Kidney glomerular epithelial cell (primary cell): ENCODE measurements at regions not wholly inside any gene's neighbourhood (a gene's known extent, or its start where the extent isn't known, plus 50 kb on each side); places are given as distances from the start of the nearest gene placed in this dataset.
"Not testable (repeated sequence)": the region's sequence is repeated elsewhere in the genome, so short reads cannot be mapped to it uniquely, and the experiment has no call there.

Source experiments
- DNase-seq: peaks from one replicate; lab custom pipeline; 2025; lab: John Stamatoyannopoulos, UW

DNA sequence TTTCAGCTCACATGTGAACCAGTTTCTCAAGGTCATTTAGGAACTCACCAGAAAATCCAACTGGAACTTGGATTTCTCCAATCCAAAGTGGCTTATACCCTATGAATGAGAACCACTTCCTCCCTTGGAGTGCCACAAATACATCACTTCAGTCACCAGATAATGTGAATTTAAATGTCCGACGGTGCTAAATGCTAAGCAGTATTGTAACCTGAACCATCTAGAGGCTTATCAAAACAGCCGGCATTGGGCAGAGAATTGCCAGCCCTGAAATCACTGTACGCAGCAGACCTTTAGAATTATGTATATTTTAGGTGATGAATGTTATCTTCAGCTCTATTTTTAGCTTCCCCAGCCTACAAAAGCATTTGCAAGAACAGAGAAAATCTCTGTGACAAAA is 76.8 kb upstream of the COX20 start:
- DNase-seq: no peak

DNA sequence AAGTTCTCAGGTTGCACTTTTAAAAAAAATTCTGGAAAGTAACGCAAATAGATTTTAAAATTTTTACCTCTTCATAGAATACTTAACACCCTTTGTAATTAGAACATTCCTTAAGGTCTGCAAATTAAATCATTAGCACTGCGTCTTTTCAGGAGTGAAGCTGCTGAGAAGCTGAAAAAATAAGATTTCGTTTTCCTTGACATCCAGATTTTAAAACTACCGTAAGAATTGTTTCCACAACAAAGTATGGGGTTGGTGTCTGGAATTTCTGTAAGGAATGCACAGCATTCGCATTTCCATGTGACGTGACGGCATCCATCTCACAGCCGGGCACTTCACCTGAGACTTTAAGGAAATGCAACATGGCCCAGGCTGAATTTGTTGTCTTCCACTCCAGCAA is 76.3 kb upstream of the COX20 start:
- no peak for DNase-seq

DNA sequence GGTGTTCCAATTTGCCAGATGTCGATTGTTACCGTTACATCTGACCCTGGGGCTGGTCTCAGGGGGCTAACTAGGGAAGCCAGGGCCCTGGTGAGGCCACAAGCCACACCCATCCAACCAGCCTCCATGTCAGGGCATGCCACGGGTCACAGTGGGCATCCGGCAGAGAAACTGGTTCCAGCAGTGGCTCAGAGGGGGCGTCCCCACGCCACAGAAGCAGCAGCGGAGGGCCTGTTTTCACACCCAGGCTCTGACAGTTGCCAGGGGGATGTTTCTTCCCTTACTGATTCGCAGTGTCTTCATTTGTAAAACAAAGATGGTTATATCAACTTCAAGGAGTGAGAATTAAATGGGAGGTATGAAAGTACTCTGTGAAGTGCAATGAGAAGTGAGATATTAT is 75.0 kb upstream of the COX20 start:
- no peak for DNase-seq

DNA sequence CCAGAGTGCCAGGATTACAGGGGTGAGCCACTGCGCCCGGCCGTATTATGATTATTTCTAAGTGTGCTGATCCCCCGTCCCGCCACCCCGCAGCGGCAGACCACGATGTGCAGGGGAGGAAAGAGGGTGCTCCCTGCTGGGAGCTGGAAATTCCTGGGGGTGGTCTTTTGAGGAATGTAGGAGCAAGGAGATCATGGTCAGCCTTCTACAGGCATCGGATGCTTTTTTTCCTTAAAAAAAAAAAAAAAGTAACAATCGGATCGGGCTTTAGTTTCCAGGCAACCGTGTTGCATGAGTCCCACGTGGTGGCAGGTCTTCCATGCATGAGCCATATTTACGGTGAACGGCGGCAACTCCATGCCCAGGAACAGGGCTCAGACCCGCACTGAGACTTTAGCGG is 74.2 kb upstream of the COX20 start:
- DNase-seq: no peak

DNA sequence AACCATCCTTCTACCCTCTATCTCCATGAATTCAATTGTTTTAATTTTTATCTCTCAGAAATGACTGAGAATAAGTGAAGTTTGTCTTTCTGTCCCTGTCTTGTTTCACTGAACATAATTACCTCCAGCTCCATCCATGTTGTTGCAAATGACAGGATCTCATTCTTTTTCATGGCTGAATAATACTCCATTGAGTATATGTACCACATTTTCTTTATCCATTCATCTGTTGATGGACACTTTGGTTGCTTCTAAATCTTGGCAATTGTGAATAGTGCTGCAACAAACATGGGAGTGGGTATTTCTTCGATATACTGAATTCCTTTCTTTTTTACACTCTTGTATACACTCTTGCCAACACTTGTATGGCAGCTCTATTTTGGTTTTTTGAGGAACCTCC is 72.8 kb upstream of the COX20 start:
- DNase-seq: no peak

DNA sequence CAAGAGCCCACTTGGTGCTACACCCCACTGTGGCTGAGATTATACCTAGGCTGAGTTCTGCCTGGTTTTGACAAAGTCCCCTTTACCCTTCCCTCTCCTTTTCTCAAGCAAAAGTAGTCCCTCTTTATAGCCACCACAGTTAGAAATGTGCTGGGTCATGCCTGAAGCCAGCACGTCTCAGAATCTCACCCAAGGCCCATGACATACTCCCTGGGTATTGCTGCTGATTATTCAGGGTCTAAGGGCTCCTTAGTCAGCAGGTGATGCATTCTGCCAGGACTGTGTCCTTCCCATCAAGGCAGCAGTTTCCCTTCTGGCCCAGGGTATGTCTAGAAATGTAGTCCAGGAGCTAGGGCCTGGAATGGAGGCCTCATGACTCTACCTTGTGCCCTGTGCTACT is 67.3 kb upstream of the COX20 start:
- DNase-seq: no peak

DNA sequence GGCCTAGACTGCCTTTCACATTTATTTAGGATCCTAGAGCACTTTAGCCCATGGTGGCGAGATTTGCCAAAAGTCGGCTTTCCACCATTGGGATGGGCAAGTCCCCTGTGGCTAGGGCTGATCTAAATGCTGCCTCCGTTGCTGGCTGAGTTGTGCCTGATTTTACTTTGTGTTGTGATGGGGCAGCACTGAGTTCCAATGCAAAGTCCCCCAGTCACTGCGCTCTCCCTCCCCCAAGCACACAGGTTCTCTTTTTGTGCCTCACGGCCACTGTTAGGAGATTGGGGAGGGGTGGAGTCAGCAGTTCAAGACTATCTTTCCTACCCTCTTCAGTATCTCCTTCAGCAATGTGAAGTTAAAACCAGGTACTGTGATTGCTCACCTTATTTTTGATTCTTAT is 66.7 kb upstream of the COX20 start:
- DNase-seq: no peak

DNA sequence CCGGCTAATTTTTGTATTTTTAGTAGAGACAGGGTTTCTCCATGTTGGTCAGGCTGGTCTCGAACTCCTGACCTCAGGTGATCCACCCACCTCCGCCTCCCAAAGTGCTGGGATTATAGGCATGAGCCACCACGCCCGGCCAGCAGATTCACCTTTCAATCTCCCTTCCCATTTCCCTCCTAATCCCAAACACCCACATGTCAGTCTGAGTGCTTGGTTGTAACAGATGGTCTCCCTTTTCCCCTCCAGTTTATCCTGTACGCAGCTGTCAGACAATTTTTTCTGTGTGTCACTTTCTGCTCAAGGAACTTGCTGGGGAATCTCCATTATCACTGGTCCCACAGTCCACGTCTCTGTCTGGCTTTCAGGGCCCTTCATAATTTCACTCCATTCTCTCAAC is 64.9 kb upstream of the COX20 start:
- not testable (repeated sequence) for DNase-seq

DNA sequence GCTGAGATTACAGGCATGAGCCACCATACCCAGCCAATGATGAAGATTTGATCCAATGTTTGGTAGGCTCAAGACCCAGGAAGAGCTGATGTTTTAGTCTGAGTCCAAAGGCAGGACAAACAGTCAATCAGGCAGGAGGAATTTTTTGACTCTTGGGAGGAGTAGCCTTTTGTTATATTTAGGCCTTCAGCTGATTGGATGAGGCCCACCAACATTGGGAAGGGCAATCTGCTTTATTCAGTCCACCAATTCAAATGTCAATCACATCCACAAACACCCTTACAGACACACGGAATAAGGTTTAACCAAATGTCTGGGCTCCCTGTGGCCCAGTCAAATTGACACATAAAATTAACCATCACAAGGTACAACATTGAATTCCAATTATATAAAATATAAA is 61.9 kb upstream of the COX20 start:
- no peak for DNase-seq

DNA sequence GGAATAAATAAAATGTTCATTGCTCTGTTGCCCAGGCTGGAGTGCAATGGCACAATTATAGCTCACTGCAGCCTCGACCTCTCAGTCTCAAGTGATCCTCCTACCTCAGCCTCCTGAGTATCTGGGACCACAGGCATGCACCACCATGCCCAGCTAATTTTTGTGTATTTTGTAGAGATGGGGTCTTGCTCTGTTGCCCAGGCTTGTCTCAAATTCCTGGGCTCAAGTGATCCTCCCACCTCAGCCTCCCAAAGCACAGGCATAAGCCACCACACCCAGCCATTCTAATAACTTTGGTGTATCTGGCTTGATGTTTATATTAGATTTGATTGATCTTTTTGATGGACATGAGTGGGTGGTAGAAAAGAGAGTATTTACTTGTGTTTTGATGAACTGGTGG is 58.7 kb upstream of the COX20 start:
- DNase-seq: not testable (repeated sequence)

DNA sequence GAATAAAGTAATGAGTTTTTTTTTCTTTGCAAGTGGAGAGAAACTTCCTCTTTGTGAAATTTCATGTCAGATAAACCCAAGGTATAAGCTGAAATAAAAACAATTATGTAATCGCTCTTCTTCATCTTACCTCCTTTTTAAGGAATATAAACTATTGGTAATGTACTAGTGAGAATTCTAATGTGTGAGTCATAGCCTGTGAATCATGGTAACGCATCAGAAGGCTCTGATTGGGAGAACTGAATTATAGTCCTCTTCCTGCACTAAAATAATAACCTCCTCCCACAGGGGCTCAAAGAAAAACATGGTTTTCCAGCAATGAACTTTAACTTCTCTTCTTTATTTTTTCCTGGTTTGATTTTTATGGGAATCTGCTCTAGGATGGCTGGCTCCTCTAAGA is 57.1 kb upstream of the COX20 start:
- peak; percentile 97 for DNase-seq

DNA sequence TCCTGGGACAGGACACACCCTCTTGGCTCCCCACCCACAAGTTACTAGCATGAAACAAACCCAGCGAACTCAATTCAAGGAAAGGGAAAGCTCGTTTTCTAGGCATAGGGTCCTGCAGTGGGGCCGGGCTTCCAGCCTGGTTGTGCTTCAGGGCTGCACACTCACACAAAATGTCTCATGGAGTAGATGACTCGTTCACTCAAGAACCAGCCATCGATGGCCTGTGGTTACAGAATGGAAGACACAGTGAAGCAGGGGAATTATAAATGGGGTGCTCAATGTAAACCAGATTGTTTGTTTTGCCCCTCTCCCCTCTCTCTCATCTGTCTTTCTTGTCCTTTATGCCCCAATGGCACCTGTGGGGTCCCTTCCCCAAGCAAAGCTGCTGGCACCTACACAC is 56.0 kb upstream of the COX20 start:
- DNase-seq: peak; percentile 33

DNA sequence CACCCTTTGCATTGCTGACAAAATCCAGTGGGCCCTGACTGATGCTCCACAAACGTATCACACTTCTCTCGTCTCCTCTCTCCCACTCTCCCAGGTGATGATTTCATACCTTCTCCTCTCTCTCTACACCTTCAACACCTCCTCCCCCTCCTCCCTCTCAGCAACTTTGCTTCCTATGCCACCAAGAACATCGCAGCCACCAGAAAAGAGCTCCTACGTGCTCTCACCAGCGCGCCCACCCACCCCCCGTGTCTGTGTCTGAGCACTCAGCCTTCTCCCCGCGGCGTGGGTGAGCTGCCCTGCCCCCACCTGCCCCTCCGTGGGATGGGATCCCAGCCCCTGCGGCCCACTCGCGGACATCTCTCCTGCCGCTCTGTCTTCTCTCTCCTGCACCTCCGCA is 55.1 kb upstream of the COX20 start:
- DNase-seq: no peak

DNA sequence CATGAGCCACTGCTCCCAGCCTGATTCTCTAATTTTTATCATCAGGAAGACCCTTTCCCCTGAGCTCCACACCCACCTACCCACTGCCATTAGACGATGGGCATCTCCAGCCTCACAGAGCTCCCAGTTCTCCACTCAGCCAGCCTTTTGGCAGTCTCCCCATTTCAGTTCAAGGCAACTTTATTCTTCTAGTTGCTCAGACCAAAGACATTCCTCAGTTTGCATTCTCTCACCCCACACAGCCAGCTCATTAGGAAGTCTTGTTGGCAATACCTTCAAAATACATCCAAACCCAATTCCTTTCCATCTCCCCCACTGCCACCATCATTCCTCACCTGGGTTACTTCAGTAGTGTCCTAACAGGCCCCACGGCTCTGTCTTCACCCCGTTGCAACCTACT is 53.4 kb upstream of the COX20 start:
- DNase-seq: no peak

DNA sequence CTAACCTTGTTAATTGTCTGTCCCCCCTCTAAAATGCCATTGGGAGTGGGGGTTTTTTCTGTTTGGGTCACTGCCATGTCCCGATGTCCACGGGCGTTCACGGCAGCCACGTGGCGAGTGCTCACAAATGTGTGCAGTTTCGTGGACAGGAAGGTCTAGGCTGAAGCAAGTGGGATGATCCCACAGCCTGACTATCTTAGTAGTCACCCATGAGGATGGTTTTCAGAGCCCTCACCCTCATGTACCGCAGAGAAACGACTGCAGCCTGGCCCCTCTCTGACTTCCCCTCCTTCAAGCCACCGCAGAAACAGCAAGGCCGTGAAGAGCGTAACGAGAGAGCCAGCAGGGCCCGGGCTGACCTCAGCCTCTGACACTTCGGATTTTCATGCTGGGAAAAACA is 52.3 kb upstream of the COX20 start:
- no peak for DNase-seq
